ENCODE measurements at regions not wholly inside any gene's neighbourhood (a gene's known extent, or its start where the extent isn't known, plus 50 kb on each side); places are given as distances from the start of the nearest gene placed in this dataset.

DNA sequence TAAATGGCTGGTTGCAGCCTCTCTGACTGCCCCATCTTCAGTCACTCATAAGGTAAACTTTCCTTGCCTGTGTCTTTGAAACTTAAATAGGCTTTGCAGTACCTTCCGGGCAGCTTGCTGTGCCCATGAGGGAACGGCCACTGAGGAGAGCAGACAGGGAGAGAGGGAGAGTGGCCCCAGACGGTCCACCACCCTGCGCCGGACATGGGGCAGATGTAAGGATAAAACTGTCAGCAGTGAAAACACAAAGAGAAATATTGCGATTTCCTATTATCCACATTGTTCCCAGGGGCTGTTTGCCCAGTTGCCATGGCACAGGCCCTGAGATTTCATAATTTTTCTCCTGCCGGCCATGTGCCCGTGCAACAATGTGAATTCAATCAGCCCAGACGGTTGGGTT, 265.9 kb upstream of the SALL3 start:
- TF ChIP-seq, protein P1, sequence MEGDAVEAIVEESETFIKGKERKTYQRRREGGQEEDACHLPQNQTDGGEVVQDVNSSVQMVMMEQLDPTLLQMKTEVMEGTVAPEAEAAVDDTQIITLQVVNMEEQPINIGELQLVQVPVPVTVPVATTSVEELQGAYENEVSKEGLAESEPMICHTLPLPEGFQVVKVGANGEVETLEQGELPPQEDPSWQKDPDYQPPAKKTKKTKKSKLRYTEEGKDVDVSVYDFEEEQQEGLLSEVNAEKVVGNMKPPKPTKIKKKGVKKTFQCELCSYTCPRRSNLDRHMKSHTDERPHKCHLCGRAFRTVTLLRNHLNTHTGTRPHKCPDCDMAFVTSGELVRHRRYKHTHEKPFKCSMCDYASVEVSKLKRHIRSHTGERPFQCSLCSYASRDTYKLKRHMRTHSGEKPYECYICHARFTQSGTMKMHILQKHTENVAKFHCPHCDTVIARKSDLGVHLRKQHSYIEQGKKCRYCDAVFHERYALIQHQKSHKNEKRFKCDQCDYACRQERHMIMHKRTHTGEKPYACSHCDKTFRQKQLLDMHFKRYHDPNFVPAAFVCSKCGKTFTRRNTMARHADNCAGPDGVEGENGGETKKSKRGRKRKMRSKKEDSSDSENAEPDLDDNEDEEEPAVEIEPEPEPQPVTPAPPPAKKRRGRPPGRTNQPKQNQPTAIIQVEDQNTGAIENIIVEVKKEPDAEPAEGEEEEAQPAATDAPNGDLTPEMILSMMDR (IDR thresholded peaks at IDR 0.05), result no peak
- no peak for TF ChIP-seq POLR2AphosphoS5 (IDR thresholded peaks at IDR 0.05)
